HL-60 (cell line): ENCODE measurements at regions not wholly inside any gene's neighbourhood (a gene's known extent, or its start where the extent isn't known, plus 50 kb on each side); places are given as distances from the start of the nearest gene placed in this dataset.

Experiments
- DNase-seq, 2 experiments: peaks; one replicate each; pipeline ENCODE4 v3.0.0-alpha.2; 2010 to 2020; ENCODE audit warnings: low read depth in 1 of 2, low spot score in 1 of 2
- H3K27ac ChIP-seq: fragments of 250-450 bp; sonication (Bioruptor Pico); replicated peaks from 2 replicates; pipeline ENCODE4 v1.5.1; 2020; ENCODE audit warnings: mild to moderate bottlenecking, moderate library complexity
- H3K27me3 ChIP-seq: fragments of 250-450 bp; sonication (Bioruptor Pico); 2 replicates; pipeline ENCODE4 v1.5.1; 2021; ENCODE audit warnings: mild to moderate bottlenecking, moderate library complexity; ENCODE audit not compliant: insufficient read depth, poor library complexity, severe bottlenecking
- H3K4me3 ChIP-seq: replicated peaks from 2 replicates; pipeline ENCODE4 v1.5.1; 2011; ENCODE audit warnings: mild to moderate bottlenecking, control low read depth, low read length; ENCODE audit not compliant: insufficient read depth
- GABPA ChIP-seq: IDR thresholded peaks from 2 replicates; pipeline ENCODE4 v1.6.1; 2012; ENCODE audit warnings: low read depth
- POLR2AphosphoS5 ChIP-seq: IDR thresholded peaks from 2 replicates; pipeline ENCODE4 v1.6.1; 2012; ENCODE audit warnings: low read depth
- SPI1 ChIP-seq: IDR thresholded peaks from 2 replicates; pipeline ENCODE4 v1.6.1; 2012; ENCODE audit warnings: low read depth, mild to moderate bottlenecking, borderline replicate concordance
- TF ChIP-seq, protein P1 (sequence below): IDR thresholded peaks from 2 replicates; pipeline ENCODE4 v1.6.1; 2012; ENCODE audit warnings: low read depth; ENCODE audit not compliant: insufficient replicate concordance
- TF ChIP-seq, protein P2 (sequence below): IDR thresholded peaks from one replicate; pipeline ENCODE4 v1.5.1; 2011; ENCODE audit warnings: low read length, control low read depth, inconsistent platforms; ENCODE audit not compliant: insufficient read depth

DNA sequence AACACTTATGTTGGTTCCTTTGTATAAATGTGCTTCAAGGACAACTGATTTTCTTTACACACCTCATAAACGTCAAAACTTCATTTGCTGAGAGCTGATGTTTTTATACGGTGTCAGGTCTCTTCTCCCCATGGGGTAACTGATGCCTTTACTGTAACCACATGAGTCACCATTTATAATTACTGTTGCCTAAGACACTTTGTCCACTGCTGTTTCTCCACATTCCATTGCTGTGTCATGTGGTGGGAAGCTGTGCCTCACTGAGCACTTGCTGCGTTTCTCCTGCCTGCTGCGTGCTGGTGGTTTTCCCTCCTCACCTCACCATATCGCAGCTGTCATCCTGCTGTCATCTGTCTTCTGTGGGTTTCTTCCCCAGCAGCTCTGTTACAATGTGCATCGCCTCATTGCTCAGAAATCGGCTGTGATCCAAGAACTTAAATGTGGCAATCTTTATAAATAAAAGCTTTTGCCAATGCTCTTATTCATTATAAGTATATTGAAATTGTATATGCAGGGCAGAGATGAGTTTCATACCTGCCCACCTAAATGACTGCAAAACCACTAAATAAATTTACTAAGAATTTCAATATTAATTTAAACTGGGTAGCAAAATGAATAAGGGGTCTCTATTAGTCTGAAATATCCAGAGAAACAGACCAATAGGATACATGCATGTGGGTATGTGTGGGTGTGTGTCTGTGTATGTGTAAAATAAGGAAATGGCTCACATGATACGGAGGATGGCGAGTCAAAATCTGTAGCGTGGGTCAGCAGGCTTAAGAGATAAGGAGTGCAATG, 547.0 kb upstream of the SLITRK5 start:
- H3K4me3 ChIP-seq, result no peak overlapping the region; the same call in 1 of the 2 replicates
- DNase-seq, result peak in 1 of 2 experiments; percentile 88
- no peak for TF ChIP-seq GABPA
- no peaks in the 10 kb centered on the region for H3K27me3 ChIP-seq
- H3K27ac ChIP-seq, result no peak overlapping the region

DNA sequence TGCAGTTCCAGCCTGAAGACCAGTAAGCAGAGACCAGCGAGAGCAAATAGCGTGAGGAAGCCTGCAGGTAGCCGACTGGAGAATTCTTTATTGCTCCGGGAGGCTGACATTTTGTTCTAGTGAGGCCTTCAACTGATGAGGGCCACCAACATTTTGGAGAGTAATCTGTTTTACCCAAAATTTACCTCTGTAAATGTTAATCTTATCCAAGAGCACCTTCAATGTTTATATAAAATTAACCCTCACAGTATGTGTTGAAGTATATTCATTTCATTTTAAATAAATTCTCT, 546.4 kb upstream of the SLITRK5 start:
- DNase-seq, result no peak
- H3K27ac ChIP-seq, result no peak overlapping the region
- no peaks in the 10 kb centered on the region for H3K27me3 ChIP-seq
- H3K4me3 ChIP-seq, result no peak overlapping the region; the same call in 1 of the 2 replicates
- no peak for TF ChIP-seq SPI1
- TF ChIP-seq, protein P1, sequence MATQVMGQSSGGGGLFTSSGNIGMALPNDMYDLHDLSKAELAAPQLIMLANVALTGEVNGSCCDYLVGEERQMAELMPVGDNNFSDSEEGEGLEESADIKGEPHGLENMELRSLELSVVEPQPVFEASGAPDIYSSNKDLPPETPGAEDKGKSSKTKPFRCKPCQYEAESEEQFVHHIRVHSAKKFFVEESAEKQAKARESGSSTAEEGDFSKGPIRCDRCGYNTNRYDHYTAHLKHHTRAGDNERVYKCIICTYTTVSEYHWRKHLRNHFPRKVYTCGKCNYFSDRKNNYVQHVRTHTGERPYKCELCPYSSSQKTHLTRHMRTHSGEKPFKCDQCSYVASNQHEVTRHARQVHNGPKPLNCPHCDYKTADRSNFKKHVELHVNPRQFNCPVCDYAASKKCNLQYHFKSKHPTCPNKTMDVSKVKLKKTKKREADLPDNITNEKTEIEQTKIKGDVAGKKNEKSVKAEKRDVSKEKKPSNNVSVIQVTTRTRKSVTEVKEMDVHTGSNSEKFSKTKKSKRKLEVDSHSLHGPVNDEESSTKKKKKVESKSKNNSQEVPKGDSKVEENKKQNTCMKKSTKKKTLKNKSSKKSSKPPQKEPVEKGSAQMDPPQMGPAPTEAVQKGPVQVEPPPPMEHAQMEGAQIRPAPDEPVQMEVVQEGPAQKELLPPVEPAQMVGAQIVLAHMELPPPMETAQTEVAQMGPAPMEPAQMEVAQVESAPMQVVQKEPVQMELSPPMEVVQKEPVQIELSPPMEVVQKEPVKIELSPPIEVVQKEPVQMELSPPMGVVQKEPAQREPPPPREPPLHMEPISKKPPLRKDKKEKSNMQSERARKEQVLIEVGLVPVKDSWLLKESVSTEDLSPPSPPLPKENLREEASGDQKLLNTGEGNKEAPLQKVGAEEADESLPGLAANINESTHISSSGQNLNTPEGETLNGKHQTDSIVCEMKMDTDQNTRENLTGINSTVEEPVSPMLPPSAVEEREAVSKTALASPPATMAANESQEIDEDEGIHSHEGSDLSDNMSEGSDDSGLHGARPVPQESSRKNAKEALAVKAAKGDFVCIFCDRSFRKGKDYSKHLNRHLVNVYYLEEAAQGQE, result no peak

DNA sequence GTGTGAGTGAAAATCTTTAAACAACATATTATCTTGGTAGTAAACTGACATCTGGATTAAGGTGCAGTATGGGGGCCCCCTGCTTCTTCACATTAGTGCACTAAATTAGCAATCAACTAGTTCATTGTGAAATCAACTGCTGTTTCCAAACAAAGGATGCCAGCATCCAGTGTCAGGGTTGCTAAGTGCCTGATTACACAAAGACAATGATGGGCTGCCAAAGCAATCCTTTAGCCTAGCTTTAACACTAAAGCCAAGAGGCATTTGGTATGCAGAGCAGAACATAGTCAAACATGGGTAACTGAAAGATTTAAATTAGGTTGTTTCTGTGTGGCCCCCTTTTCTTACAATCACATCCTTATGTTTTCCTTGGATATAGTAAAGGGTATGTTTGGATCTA, 543.1 kb upstream of the SLITRK5 start:
- no peak overlapping the region for H3K27ac ChIP-seq
- no peak overlapping the region for H3K4me3 ChIP-seq
- H3K27me3 ChIP-seq, result no peaks in the 10 kb centered on the region
- no peak for DNase-seq
- TF ChIP-seq SPI1 (no peak), GABPA (no peak), POLR2AphosphoS5 (no peak)
- TF ChIP-seq, protein P1, result no peak
- TF ChIP-seq, protein P2, sequence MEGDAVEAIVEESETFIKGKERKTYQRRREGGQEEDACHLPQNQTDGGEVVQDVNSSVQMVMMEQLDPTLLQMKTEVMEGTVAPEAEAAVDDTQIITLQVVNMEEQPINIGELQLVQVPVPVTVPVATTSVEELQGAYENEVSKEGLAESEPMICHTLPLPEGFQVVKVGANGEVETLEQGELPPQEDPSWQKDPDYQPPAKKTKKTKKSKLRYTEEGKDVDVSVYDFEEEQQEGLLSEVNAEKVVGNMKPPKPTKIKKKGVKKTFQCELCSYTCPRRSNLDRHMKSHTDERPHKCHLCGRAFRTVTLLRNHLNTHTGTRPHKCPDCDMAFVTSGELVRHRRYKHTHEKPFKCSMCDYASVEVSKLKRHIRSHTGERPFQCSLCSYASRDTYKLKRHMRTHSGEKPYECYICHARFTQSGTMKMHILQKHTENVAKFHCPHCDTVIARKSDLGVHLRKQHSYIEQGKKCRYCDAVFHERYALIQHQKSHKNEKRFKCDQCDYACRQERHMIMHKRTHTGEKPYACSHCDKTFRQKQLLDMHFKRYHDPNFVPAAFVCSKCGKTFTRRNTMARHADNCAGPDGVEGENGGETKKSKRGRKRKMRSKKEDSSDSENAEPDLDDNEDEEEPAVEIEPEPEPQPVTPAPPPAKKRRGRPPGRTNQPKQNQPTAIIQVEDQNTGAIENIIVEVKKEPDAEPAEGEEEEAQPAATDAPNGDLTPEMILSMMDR, result no peak

DNA sequence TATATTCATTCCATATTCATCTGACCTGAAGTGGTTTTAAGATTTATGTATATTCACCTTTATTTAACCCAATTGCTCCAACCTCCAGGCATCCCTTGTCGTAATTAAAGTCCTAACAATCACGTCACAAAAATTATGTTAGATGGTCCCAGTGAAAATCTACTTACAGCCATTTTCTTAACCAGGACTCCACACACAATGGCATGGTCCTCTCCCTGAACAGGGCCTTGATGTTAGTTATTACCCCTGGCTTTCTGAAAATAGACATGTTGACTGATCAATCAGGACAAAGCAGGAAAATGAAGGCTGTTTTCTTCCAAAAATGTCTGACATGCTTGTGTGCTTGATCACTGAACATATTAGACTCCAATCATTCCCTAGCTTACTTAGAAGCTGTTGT, 542.7 kb upstream of the SLITRK5 start:
- Histone ChIP-seq H3K27me3 (no peaks in the 10 kb centered on the region), H3K4me3 (no peak overlapping the region), H3K27ac (no peak overlapping the region)
- DNase-seq, result no peak
- TF ChIP-seq SPI1, result no peak
- TF ChIP-seq, protein P1, result no peak
- TF ChIP-seq, protein P2, result no peak
- no peak for TF ChIP-seq GABPA
- no peak for TF ChIP-seq POLR2AphosphoS5
